OCI-LY7 (cell line): ENCODE measurements at regions not wholly inside any gene's neighbourhood (a gene's known extent, or its start where the extent isn't known, plus 50 kb on each side); places are given as distances from the start of the nearest gene placed in this dataset.

ENCODE experiments used
- BruUV-seq: library from RNA; stranded (reverse); fragments of 400-500 nt; replicated peaks from 2 replicates; lab custom pipeline; 2021; lab: Mats Ljungman, UMichigan
- CTCF ChIA-PET: fragments of 300-600 bp; sonication (Branson Sonifier 250); formaldehyde crosslinking; loops from one replicate; lab custom pipeline; 2022; ENCODE audit warnings: antibody characterized with exemption; ENCODE audit not compliant: unreplicated experiment; lab: Charles Lee
- POLR2A ChIA-PET: fragments of 300-600 bp; sonication (Branson Sonifier 250); formaldehyde crosslinking; loops from one replicate; lab custom pipeline; 2022; ENCODE audit warnings: antibody characterized with exemption; lab: Charles Lee
- DNase-seq: peaks from one replicate; pipeline ENCODE4 v3.0.0-alpha.2; 2015; ENCODE audit warnings: low spot score
- H2AFZ ChIP-seq: fragments of 200-600 bp; sonication (generic), shearing (Covaris generic); 2 replicates; pipeline ENCODE4 v1.6.1; 2014; ENCODE audit warnings: mild to moderate bottlenecking, antibody characterized with exemption, low read length, moderate library complexity
- H3K27ac ChIP-seq: fragments of 200-600 bp; sonication (generic); 2 replicates; pipeline ENCODE4 v1.5.1; 2014; ENCODE audit warnings: mixed run types, low read depth, mild to moderate bottlenecking, moderate library complexity, low read length, inconsistent platforms; ENCODE audit not compliant: poor library complexity, severe bottlenecking
- H3K36me3 ChIP-seq: fragments of 200-600 bp; sonication (generic); 2 replicates; pipeline ENCODE4 v1.6.1; 2014; ENCODE audit warnings: mild to moderate bottlenecking, antibody characterized with exemption, low read length, moderate library complexity, mixed read lengths; ENCODE audit not compliant: insufficient read depth
- H3K4me1 ChIP-seq: fragments of 200-600 bp; sonication (generic); 2 replicates; pipeline ENCODE4 v1.5.1; 2014; ENCODE audit warnings: mild to moderate bottlenecking, low read length; ENCODE audit not compliant: insufficient read depth, poor library complexity, severe bottlenecking
- H3K4me2 ChIP-seq: fragments of 200-600 bp; sonication (generic); 2 replicates; pipeline ENCODE4 v1.6.1; 2014; ENCODE audit warnings: mild to moderate bottlenecking, low read length
- H3K4me3 ChIP-seq: fragments of 200-600 bp; sonication (generic); 2 replicates; pipeline ENCODE4 v1.5.1; 2014; ENCODE audit warnings: mild to moderate bottlenecking, low read depth, low read length; ENCODE audit not compliant: poor library complexity, severe bottlenecking
- H3K79me2 ChIP-seq: fragments of 200-600 bp; sonication (generic); 2 replicates; pipeline ENCODE4 v1.6.1; 2016; ENCODE audit warnings: low read depth, mild to moderate bottlenecking, low read length, moderate library complexity, mixed read lengths; ENCODE audit not compliant: insufficient read depth
- H3K9me2 ChIP-seq: fragments of 200-600 bp; sonication (generic); 2 replicates; pipeline ENCODE4 v1.6.1; 2016; ENCODE audit warnings: mild to moderate bottlenecking, low read length, mixed read lengths; ENCODE audit not compliant: insufficient read depth
- H3K9me3 ChIP-seq: fragments of 200-600 bp; sonication (generic); 2 replicates; pipeline ENCODE4 v1.6.1; 2014; ENCODE audit warnings: mild to moderate bottlenecking, mixed run types, low read length, mixed read lengths
- H4K20me1 ChIP-seq: fragments of 200-600 bp; sonication (generic); 2 replicates; pipeline ENCODE4 v1.6.1; 2014; ENCODE audit warnings: mild to moderate bottlenecking, antibody characterized with exemption, low read length, moderate library complexity, mixed read lengths; ENCODE audit not compliant: insufficient read depth
- EZH2phosphoT487 ChIP-seq: fragments of 200-600 bp; sonication (generic); IDR thresholded peaks from 2 replicates; pipeline ENCODE4 v1.6.1; 2018; ENCODE audit warnings: low read depth, borderline replicate concordance, mild to moderate bottlenecking, mixed run types, antibody characterized with exemption, low read length, moderate library complexity, mixed read lengths
- intact Hi-C: fragments of 100-400 bp; cut with micrococcal nuclease; formaldehyde crosslinking; loops from one replicate; pipeline ENCODE4 v1.10.0; 2022; ENCODE audit not compliant: unreplicated experiment
- TF ChIP-seq, protein P1 (sequence below): fragments of 200-600 bp; sonication (generic); conservative IDR thresholded peaks from 2 replicates; pipeline ENCODE4 v1.5.1; 2014; ENCODE audit warnings: mild to moderate bottlenecking, antibody characterized with exemption, low read length, moderate library complexity, mixed read lengths

DNA sequence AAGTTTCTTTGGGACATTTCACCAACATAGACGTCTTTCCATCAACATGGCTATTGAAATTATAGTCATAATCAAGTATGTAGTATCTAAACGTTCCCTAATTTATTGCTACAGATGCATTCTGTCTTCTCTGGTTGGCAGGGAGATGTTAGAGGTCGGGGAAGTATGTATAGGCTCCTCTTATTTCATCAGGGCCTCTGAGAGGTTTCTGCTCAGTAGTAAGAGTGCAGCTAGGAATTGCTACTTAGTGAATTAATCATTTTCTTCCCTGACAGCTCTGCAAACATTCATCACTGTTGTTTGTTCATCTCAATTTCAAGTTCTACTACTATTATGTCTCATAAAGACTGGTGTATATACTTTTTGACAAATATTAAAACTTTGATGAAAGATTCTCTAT is 309.7 kb upstream of the NR2F2 start:
- TF ChIP-seq, protein P1, sequence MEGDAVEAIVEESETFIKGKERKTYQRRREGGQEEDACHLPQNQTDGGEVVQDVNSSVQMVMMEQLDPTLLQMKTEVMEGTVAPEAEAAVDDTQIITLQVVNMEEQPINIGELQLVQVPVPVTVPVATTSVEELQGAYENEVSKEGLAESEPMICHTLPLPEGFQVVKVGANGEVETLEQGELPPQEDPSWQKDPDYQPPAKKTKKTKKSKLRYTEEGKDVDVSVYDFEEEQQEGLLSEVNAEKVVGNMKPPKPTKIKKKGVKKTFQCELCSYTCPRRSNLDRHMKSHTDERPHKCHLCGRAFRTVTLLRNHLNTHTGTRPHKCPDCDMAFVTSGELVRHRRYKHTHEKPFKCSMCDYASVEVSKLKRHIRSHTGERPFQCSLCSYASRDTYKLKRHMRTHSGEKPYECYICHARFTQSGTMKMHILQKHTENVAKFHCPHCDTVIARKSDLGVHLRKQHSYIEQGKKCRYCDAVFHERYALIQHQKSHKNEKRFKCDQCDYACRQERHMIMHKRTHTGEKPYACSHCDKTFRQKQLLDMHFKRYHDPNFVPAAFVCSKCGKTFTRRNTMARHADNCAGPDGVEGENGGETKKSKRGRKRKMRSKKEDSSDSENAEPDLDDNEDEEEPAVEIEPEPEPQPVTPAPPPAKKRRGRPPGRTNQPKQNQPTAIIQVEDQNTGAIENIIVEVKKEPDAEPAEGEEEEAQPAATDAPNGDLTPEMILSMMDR: no peak
- TF ChIP-seq EZH2phosphoT487: no peak
- Histone ChIP-seq H3K36me3 (no peaks in the 10 kb centered on the region), H4K20me1 (no peaks in the 10 kb centered on the region), H3K4me1 (no peaks in the 10 kb centered on the region), H3K4me2 (no peak overlapping the region), H3K79me2 (no peaks in the 10 kb centered on the region), H3K4me3 (no peak overlapping the region), H3K9me2 (no peaks in the 10 kb centered on the region), H3K9me3 (no peaks in the 10 kb centered on the region), H2AFZ (no peak overlapping the region), H3K27ac (no peak overlapping the region)
- DNase-seq: no peak
- POLR2A ChIA-PET: interaction anchor here (1.1 kb wide), 1 partner anchor 9 kb away, joined by 3 read pairs; no protein-coding TSS in a partner anchor
- CTCF ChIA-PET: no interaction called here
- intact Hi-C loops: no loop called here
- BruUV-seq: no TSS peak

- no TSS peak for BruUV-seq
These were observed 307.4 kb upstream of the NR2F2 start for GRCh38 chr15:96023081-96023480.

DNA sequence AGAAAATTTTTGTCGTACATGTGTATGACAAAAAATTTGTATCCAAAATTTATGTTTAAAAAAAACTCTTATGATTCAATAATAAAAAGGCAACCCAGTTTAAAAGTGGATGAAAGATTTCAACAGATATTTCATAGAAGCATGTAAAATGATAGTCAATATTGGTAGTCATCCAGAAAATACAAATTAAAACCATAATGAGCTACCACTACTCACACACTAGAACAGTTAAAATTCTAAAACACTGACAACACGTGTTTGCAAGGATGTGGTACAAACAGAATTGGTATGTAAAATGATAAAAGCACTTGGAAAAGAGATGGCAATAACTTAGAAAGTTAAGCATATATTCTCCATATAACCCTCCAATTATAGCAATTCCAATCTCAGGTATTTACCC is 303.0 kb upstream of the NR2F2 start:
- H3K4me2 ChIP-seq: no peak overlapping the region
- BruUV-seq: no TSS peak
- ChIA-PET CTCF (no interaction called here), POLR2A (no interaction called here)
- no peaks in the 10 kb centered on the region for H3K79me2 ChIP-seq
- H4K20me1 ChIP-seq: no peaks in the 10 kb centered on the region
- no peak for DNase-seq
- intact Hi-C loops: no loop called here
- H2AFZ ChIP-seq: no peak overlapping the region
- H3K4me3 ChIP-seq: no peak overlapping the region
- H3K4me1 ChIP-seq: no peaks in the 10 kb centered on the region
- H3K9me3 ChIP-seq: no peaks in the 10 kb centered on the region
- no peaks in the 10 kb centered on the region for H3K9me2 ChIP-seq
- no peak overlapping the region for H3K27ac ChIP-seq
- TF ChIP-seq, protein P1: no peak
- TF ChIP-seq EZH2phosphoT487: no peak
- no peaks in the 10 kb centered on the region for H3K36me3 ChIP-seq

More at GRCh38 chr15:96023081-96023480, 307.4 kb upstream of the NR2F2 start:
- Histone ChIP-seq H3K27ac (no peak overlapping the region), H3K4me2 (no peak overlapping the region), H3K9me2 (no peaks in the 10 kb centered on the region), H3K79me2 (no peaks in the 10 kb centered on the region), H3K9me3 (no peaks in the 10 kb centered on the region), H3K36me3 (no peaks in the 10 kb centered on the region), H3K4me3 (no peak overlapping the region), H3K4me1 (no peaks in the 10 kb centered on the region), H4K20me1 (no peaks in the 10 kb centered on the region), H2AFZ (no peak overlapping the region)
- DNase-seq: no peak
- TF ChIP-seq, protein P1: no peak
- TF ChIP-seq EZH2phosphoT487: no peak
- CTCF ChIA-PET: no interaction called here
- intact Hi-C loops: no loop called here
- POLR2A ChIA-PET: no interaction called here
